ENCODE measurements at regions not wholly inside any gene's neighbourhood (a gene's known extent, or its start where the extent isn't known, plus 50 kb on each side); places are given as distances from the start of the nearest gene placed in this dataset.

- TF ChIP-seq SP4 (IDR thresholded peaks at IDR 0.05; ENCODE audit: low read length) (no peak), TAF7 (optimal IDR thresholded peaks at IDR 0.05; ENCODE audit: borderline replicate concordance, low read depth, low read length) (no peak), TAF1 (IDR thresholded peaks at IDR 0.05; ENCODE audit: low read depth, low read length) (no peak)
Measured at GRCh38 chr2:16128746-16129610, 188.6 kb downstream of the MYCN start (continued).

Data from H1 (cell line).